ENCODE measurements at regions not wholly inside any gene's neighbourhood (a gene's known extent, or its start where the extent isn't known, plus 50 kb on each side); places are given as distances from the start of the nearest gene placed in this dataset.
"Not testable (repeated sequence)": the region's sequence is repeated elsewhere in the genome, so short reads cannot be mapped to it uniquely, and the experiment has no call there.

DNA sequence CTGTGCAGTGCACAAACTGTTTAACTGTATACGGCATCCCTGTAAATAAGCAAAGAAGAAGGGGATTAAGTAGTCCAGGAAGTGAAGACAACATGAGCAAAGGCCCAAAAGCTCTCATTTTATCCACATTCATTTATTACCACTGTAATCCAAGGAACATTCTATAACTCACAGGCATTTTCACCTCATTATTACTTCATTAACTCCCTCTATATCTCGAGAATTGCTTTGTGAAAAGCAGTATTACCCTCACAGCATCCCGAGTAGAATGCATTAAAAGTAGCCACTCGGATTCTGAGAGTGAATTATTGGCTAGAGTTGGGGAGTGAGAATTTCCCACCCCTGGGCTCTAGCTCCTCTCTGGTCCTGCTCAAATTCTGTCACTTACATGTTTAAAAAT, 51.0 kb upstream of the CHCHD3 start:
- no peak for DNase-seq (ENCODE audit: low read depth in 3 of 3, low spot score in 2 of 3)

DNA sequence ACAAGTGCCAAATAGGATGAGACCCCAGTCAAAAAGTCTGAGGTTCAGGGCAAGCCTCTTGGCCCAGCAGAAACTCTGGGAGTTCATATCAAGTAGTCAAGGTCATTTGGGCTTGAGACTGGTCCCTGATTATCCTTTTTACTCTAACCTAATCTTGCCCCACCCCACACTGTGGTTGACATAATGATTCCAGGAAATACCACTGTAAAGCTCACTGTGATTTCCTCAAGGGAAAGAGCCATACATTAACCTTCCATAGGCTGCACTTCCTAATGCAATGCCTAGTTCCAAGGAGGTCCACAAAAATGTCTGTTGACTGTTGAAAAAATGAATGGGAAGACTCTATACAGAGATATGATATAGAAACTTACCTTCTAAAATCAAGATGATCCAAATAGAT, 52.9 kb upstream of the CHCHD3 start:
- DNase-seq (ENCODE audit: low read depth in 3 of 3, low spot score in 2 of 3), result no peak

GRCh38 chr7:133135451-133135850, 53.6 kb upstream of the CHCHD3 start:
- DNase-seq (ENCODE audit: low read depth in 3 of 3, low spot score in 2 of 3), result no peak

DNA sequence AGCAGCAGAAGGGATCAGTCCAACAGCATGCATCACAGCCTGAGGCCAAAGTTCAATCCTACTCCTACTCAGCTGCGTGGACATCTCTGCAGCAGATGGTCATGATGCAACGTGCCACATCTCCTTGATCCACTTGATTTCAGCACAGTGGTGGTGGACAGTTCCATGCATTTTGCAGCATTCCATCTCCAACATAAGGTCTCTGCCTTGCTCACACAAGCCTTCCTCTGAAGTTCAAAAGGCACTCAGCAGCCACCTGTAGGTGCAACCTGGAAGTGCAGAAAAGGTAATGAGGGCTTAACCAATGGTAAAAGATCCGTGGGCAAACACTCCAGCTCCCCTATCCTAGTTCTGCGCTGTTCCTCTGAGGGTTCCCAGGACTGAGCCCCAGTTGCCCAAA, 57.5 kb upstream of the CHCHD3 start:
- peak; percentile 36 to 56 (median 40) for DNase-seq (ENCODE audit: low read depth in 3 of 3, low spot score in 2 of 3)

GRCh38 chr7:133139801-133140200, 57.9 kb upstream of the CHCHD3 start:
- DNase-seq (ENCODE audit: low read depth in 3 of 3, low spot score in 2 of 3), result no peak

- no peak for DNase-seq (ENCODE audit: low read depth in 3 of 3, low spot score in 2 of 3)
Observed at GRCh38 chr7:133140994-133141595, 59.2 kb upstream of the CHCHD3 start.

- no peak for DNase-seq (ENCODE audit: low read depth in 3 of 3, low spot score in 2 of 3)
Observed at GRCh38 chr7:133150760-133151159, 68.9 kb upstream of the CHCHD3 start.

DNA sequence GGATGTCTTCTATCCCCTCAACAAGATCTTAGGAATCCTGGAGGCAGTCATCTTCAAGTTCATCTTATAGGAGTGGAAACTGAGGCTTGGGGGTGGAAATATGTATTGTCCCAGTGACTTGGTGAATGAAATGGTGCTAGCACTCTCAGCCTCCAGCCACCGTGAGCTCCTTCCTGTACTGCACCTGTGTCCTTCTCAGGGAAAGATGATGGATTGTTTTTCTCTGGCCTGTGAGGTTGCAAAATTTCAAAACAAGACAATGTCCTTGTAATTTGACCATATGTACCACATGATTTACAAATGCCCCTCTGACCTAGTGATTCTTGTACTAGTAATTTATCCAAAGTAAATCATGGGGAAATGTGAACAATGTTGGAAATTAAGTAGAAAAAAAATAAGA, 71.0 kb upstream of the CHCHD3 start:
- no peak for DNase-seq (ENCODE audit: low read depth in 3 of 3, low spot score in 2 of 3)

GRCh38 chr7:133155146-133155545, 73.3 kb upstream of the CHCHD3 start:
- no peak for DNase-seq (ENCODE audit: low read depth in 3 of 3, low spot score in 2 of 3)

DNA sequence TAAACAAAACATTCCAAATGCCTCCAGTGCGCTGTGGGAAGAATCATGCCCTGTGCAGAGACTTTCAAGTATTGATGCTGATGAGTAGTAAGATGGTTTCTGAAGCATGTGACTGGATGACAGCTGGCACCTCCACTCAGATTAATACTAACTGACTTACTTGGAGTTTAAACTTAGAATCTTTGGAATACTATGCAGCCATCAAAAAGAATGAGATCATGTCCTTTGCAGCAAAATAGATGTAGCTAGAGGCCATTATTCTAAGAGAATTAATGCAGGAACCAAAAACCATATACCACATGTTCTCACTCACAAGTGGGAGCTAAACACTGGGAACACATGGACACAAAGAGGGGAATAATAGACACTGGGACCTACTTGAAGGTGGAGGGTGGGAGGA, 73.8 kb upstream of the CHCHD3 start:
- DNase-seq (ENCODE audit: low read depth in 3 of 3, low spot score in 2 of 3), result no peak

DNA sequence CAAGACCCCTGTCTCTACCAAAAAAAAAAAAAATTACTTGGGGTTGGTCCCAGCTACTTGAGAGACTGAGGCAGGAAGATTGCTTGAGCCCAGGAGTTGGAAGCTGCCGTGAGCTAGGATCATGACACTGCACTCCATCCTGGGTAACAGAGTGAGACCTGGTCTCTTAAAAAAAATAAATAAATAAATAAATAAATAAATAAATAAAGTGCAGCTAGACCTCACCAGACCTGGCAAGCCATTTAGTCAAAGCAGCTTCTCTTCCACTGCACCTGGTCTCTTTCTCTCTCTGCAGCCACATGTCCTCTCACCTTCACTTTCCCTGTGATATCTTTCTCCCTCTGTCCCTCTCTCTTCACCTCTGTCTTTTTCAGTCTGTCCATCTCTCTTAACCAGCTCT, 75.2 kb upstream of the CHCHD3 start:
- DNase-seq (ENCODE audit: low read depth in 3 of 3, low spot score in 2 of 3), result no peak

GRCh38 chr7:133164498-133164897, 82.6 kb upstream of the CHCHD3 start:
- no peak for DNase-seq (ENCODE audit: low read depth in 3 of 3, low spot score in 2 of 3)

DNA sequence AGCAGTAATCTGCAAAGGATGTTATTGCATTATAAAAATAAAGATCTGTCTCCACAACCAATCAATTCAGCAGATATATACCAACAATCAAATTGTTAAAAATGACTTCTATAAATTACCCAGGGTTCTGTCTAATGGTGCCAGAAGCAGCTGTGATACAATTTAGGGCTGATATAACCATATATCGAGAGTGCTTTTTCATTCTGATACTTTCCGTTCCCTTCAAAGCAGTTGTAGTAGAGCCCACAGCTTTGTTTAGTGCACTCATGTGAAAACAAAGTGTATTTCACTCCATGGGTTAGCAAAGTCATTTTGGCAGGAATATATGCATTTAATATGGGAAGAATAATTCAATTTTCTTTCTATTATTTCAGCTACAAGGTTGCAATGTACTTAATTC, 83.1 kb upstream of the CHCHD3 start:
- no peak for DNase-seq (ENCODE audit: low read depth in 3 of 3, low spot score in 2 of 3)

GRCh38 chr7:133165529-133165928, 83.6 kb upstream of the CHCHD3 start:
- DNase-seq (ENCODE audit: low read depth in 3 of 3, low spot score in 2 of 3), result no peak

GRCh38 chr7:133167300-133167699, 85.4 kb upstream of the CHCHD3 start:
- no peak for DNase-seq (ENCODE audit: low read depth in 3 of 3, low spot score in 2 of 3)

- not testable (repeated sequence) for DNase-seq (ENCODE audit: low read depth in 3 of 3, low spot score in 2 of 3)
Observed at GRCh38 chr7:133169167-133169822, 83.6 kb upstream of the EXOC4 start.

GRCh38 chr7:133177476-133177875, 75.4 kb upstream of the EXOC4 start:
- DNase-seq (ENCODE audit: low read depth in 3 of 3, low spot score in 2 of 3), result not testable (repeated sequence)

GRCh38 chr7:133180717-133181116, 72.2 kb upstream of the EXOC4 start:
- no peak for DNase-seq (ENCODE audit: low read depth in 3 of 3, low spot score in 2 of 3)

DNA sequence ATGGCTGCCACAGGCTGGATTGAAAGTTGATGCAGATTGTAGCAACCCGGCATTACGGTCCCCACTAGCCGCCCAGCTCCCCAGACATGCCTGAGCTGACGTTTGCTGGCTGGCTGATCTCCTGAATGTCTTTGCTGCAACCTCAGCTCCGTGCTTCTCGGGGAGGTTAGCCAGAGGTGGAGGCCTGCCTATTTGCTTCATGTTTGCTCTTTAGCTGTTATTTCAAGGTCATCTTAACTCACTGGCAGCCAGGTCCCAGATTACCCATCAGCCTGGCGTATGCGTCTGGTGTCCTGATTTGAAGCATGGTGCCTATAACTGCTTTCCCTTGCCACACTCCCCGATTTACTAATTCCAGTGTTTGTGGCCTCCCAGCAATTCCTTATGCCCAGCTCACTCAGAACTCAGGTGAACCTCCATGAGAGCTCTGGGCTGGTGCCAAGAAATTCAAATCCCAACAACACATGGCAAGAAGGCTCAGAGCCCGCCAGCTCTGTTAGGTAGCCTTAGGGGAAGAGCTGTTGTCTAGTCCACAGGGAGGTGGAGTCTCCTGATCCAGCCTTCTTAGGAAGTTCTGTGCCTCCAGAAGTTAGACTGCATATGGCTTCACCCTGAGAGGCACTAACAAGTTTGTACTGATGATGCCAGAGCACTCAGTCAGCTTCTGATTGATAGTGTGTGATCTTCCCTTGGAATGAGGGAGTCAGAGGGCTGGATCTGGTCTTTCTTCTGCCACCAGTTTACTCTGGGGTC, 69.7 kb upstream of the EXOC4 start:
- DNase-seq (ENCODE audit: low read depth in 3 of 3, low spot score in 2 of 3), result no peak

DNA sequence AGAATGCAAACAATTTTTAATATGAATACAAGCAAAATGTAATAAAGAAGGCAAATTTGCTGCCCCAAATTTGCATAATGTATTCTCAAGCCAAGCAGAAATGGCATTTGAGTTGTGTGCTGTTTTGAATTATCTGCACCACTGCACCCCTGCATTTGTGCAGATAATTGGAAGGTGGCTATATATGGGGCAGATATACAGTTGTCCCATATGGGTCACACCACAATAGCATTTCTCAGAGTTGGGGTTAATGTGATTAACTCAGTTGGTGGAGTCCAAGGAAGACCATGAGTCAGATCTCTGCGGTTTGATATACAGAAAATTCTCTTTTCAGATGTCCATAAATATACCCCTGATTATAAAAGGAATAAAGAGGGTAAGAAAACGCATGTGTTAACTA, 68.9 kb upstream of the EXOC4 start:
- no peak for DNase-seq (ENCODE audit: low read depth in 3 of 3, low spot score in 2 of 3)

DNA sequence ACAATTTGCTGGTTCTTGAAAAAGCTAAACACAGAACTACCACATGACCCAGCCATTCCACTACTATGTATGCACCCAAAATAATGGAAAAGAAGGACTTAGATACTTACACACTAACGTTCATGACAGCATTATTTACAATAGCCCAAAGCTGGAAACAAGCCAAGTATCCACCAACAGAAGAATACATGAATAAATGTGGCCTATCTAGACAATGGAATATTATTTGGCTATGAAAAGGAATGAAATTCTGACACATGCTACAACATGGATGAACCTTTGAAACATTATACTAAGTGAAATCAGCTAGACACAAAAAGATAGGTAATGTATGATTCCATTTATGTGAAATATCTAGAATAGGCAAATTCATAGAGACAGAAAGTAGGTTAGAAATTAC, 67.4 kb upstream of the EXOC4 start:
- no peak for DNase-seq (ENCODE audit: low read depth in 3 of 3, low spot score in 2 of 3)

DNA sequence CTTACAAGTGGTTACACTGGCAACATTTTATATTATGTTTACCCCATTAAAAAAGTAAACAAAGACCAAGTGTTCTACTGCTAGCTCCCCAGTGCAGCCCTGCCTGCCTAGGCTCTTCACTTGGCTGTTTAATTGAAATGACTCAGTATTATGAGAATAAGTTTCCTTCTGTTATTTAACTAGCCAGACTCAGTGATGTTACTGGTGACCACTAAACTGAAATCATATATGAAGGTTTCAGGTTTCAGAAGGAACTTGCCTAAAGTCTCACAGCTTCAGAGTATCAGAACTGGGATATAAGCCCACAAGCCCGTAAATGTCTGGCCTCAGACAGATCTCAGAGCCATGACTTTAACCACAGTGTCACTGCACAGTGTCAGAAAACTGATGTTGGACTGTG, 66.8 kb upstream of the EXOC4 start:
- no peak for DNase-seq (ENCODE audit: low read depth in 3 of 3, low spot score in 2 of 3)

Data from right renal cortex interstitium (tissue), 3 donors.